ENCODE measurements at regions not wholly inside any gene's neighbourhood (a gene's known extent, or its start where the extent isn't known, plus 50 kb on each side); places are given as distances from the start of the nearest gene placed in this dataset.

- TF ChIP-seq ZFP30 (CRISPR knock-in tag; IDR thresholded peaks at IDR 0.05) (no peak), OSR1 (CRISPR knock-in tag; IDR thresholded peaks at IDR 0.05) (no peak), POU6F1 (CRISPR knock-in tag; IDR thresholded peaks at IDR 0.05; ENCODE audit: borderline replicate concordance, low read depth) (no peak), ZNF8 (CRISPR knock-in tag; IDR thresholded peaks at IDR 0.05) (no peak), RARB (CRISPR knock-in tag; IDR thresholded peaks at IDR 0.05) (no peak), SNAI2 (CRISPR knock-in tag; IDR thresholded peaks at IDR 0.05) (no peak), TOX (CRISPR knock-in tag; IDR thresholded peaks at IDR 0.05; ENCODE audit: borderline replicate concordance) (no peak), PATZ1 (CRISPR knock-in tag; IDR thresholded peaks at IDR 0.05; ENCODE audit: borderline replicate concordance) (no peak)
These were observed 292.8 kb downstream of the ANKRD7 start for GRCh38 chr7:118517275-118517674.

Data from SK-N-SH treated with all-trans-retinoic acid at 6 μM for 48 hours (cell line).